OCI-LY1 (cell line): ENCODE measurements at regions not wholly inside any gene's neighbourhood (a gene's known extent, or its start where the extent isn't known, plus 50 kb on each side); places are given as distances from the start of the nearest gene placed in this dataset.

Experiments used
- H2AFZ ChIP-seq: fragments of 200-600 bp; sonication (generic), shearing (Covaris generic); 2 replicates; pipeline ENCODE4 v1.6.0; 2014; ENCODE audit warnings: antibody characterized with exemption, mild to moderate bottlenecking, low read length
- H3F3A ChIP-seq: fragments of 200-600 bp; sonication (generic), shearing (Covaris generic); 2 replicates; pipeline ENCODE4 v1.6.0; 2014; ENCODE audit warnings: mild to moderate bottlenecking, antibody characterized with exemption, low read length, moderate library complexity; ENCODE audit not compliant: insufficient read depth
- H3K27ac ChIP-seq: fragments of 200-600 bp; sonication (generic); 2 replicates; pipeline ENCODE4 v1.5.1; 2014; ENCODE audit warnings: low read length, mixed run types, mild to moderate bottlenecking, low read depth; ENCODE audit not compliant: poor library complexity, severe bottlenecking
- H3K27me3 ChIP-seq: fragments of 200-600 bp; sonication (generic); 2 replicates; pipeline ENCODE4 v1.6.0; 2014; ENCODE audit warnings: antibody characterized with exemption, mild to moderate bottlenecking, low read length, moderate library complexity; ENCODE audit not compliant: insufficient read depth
- H3K36me3 ChIP-seq: fragments of 200-600 bp; sonication (generic); 2 replicates; pipeline ENCODE4 v1.6.1; 2014; ENCODE audit warnings: mild to moderate bottlenecking, antibody characterized with exemption, low read length, moderate library complexity, mixed read lengths; ENCODE audit not compliant: insufficient read depth
- H3K4me1 ChIP-seq: fragments of 200-600 bp; sonication (generic); 2 replicates; pipeline ENCODE4 v1.5.1; 2014; ENCODE audit warnings: mild to moderate bottlenecking, low read length, moderate library complexity; ENCODE audit not compliant: insufficient read depth, severe bottlenecking
- H3K4me2 ChIP-seq: fragments of 200-600 bp; sonication (generic), shearing (Covaris generic); 2 replicates; pipeline ENCODE4 v1.6.1; 2014; ENCODE audit warnings: low read length
- H3K4me3 ChIP-seq: fragments of 200-600 bp; sonication (generic); 2 replicates; pipeline ENCODE4 v1.5.1; 2014; ENCODE audit warnings: low read length, low read depth, mild to moderate bottlenecking, mixed read lengths; ENCODE audit not compliant: poor library complexity, severe bottlenecking
- H3K79me2 ChIP-seq: fragments of 200-600 bp; shearing (Covaris generic); 2 replicates; pipeline ENCODE4 v1.6.1; 2016; ENCODE audit warnings: mixed run types, low read length, mixed read lengths; ENCODE audit not compliant: insufficient read depth
- H3K9ac ChIP-seq: fragments of 200-600 bp; sonication (generic), shearing (Covaris generic); 2 replicates; pipeline ENCODE4 v1.6.1; 2014; ENCODE audit warnings: mild to moderate bottlenecking, low read length, mixed read lengths
- H3K9me2 ChIP-seq: fragments of 200-600 bp; sonication (generic), shearing (Covaris generic); 2 replicates; pipeline ENCODE4 v1.6.1; 2014; ENCODE audit warnings: low read depth, mild to moderate bottlenecking, low read length, mixed read lengths
- H3K9me3 ChIP-seq: fragments of 200-600 bp; shearing (Covaris generic); 2 replicates; pipeline ENCODE4 v1.6.1; 2014; ENCODE audit warnings: low read length, mixed read lengths
- H4K20me1 ChIP-seq: fragments of 200-600 bp; sonication (generic), shearing (Covaris generic); 2 replicates; pipeline ENCODE4 v1.6.0; 2016; ENCODE audit warnings: mild to moderate bottlenecking, low read length; ENCODE audit not compliant: insufficient read depth
- CTCF ChIP-seq: fragments of 200-600 bp; sonication (generic), shearing (Covaris generic); IDR thresholded peaks from 2 replicates; pipeline ENCODE4 v1.5.1; 2017; ENCODE audit warnings: mild to moderate bottlenecking, antibody characterized with exemption, low read length, moderate library complexity, mixed read lengths
- EZH2 ChIP-seq: fragments of 200-600 bp; sonication (generic), shearing (Covaris generic); IDR thresholded peaks from 2 replicates; pipeline ENCODE4 v1.8.0; 2017; ENCODE audit warnings: borderline replicate concordance, mixed run types, mild to moderate bottlenecking, antibody characterized with exemption, low read length, moderate library complexity, mixed read lengths

DNA sequence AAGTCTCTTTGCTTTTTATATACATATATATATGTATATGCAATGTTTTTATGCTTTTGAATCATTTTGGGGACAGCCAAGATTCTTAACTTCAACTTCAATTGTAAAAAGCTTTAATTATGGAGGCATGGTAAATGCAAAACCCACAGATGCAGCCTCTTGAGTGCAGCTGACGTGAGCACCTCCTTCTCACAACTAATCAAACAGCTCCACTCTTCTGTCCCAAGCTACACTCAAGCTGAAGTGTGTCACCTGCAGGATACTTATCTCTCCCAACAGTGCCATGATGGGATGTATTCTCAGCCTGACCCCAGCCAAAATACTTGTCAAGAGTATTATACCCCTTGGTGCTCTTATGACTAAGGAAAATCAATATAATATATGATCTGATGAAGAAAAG is 60.7 kb upstream of the BLTP1 start:
- Histone ChIP-seq H3K79me2 (no peaks in the 10 kb centered on the region), H3K36me3 (no peaks in the 10 kb centered on the region), H3K9me2 (no peaks in the 10 kb centered on the region), H3K27ac (no peak overlapping the region), H3K27me3 (no peaks in the 10 kb centered on the region), H3F3A (no peaks in the 10 kb centered on the region), H3K4me3 (no peak overlapping the region), H3K4me2 (no peak overlapping the region), H4K20me1 (no peaks in the 10 kb centered on the region), H3K9ac (no peak overlapping the region), H2AFZ (no peak overlapping the region), H3K4me1 (no peaks in the 10 kb centered on the region), H3K9me3 (no peaks in the 10 kb centered on the region)
- no peak for TF ChIP-seq EZH2
- TF ChIP-seq CTCF = no peak

DNA sequence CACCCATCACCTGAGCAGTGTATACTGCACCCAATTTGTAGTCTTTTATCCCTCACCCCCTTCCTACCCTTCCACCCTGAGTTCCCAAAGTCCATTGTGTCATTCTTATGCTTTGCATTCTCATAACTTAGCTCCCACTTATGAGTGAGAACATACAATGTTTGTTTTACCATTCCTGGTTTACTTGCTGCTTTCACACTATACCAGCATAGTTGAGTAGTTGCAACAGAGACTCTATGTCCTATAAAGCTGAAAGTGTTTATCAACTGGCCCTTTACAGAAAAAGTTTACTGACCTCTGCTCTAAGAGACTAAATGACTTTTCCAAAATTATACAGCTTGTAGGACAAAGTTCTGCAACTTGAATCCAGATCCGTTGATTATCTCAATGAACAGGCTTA is 61.1 kb upstream of the BLTP1 start:
- Histone ChIP-seq H3K9ac (no peak overlapping the region), H3K9me3 (no peaks in the 10 kb centered on the region), H3K4me3 (no peak overlapping the region), H3K4me2 (no peak overlapping the region), H2AFZ (no peak overlapping the region), H3K4me1 (no peaks in the 10 kb centered on the region), H3K27ac (no peak overlapping the region), H4K20me1 (no peaks in the 10 kb centered on the region), H3F3A (no peaks in the 10 kb centered on the region), H3K27me3 (no peaks in the 10 kb centered on the region), H3K36me3 (no peaks in the 10 kb centered on the region), H3K9me2 (no peaks in the 10 kb centered on the region), H3K79me2 (no peaks in the 10 kb centered on the region)
- TF ChIP-seq CTCF = no peak

- H3K9ac ChIP-seq = no peak overlapping the region
- H3F3A ChIP-seq = no peaks in the 10 kb centered on the region
- H4K20me1 ChIP-seq = no peaks in the 10 kb centered on the region
- H3K4me1 ChIP-seq = no peaks in the 10 kb centered on the region
- H3K79me2 ChIP-seq = no peaks in the 10 kb centered on the region
- TF ChIP-seq CTCF (no peak), EZH2 (no peak)
- no peaks in the 10 kb centered on the region for H3K9me2 ChIP-seq
- H3K36me3 ChIP-seq = no peaks in the 10 kb centered on the region
- H3K27ac ChIP-seq = no peak overlapping the region
- H3K27me3 ChIP-seq = no peaks in the 10 kb centered on the region
- no peak overlapping the region for H2AFZ ChIP-seq
- H3K4me3 ChIP-seq = no peak overlapping the region
- no peak overlapping the region for H3K4me2 ChIP-seq
- H3K9me3 ChIP-seq = no peaks in the 10 kb centered on the region
Observed at GRCh38 chr4:122086338-122087065, 65.6 kb upstream of the BLTP1 start.
